GM12878 (cell line): ENCODE measurements at regions not wholly inside any gene's neighbourhood (a gene's known extent, or its start where the extent isn't known, plus 50 kb on each side); places are given as distances from the start of the nearest gene placed in this dataset.

Source experiments
- ATAC-seq: fragments of 200-7000 bp; cut with Tn5 transposase; 3 replicates; pipeline ENCODE4 v1.9.1; 2020; ENCODE audit warnings: mild to moderate bottlenecking, moderate library complexity
- BruUV-seq: library from RNA; stranded (reverse); fragments of 400-500 nt; replicated peaks from 2 replicates; lab custom pipeline; 2021; lab: Mats Ljungman, UMichigan
- CTCF ChIA-PET: fragments of 300-600 bp; sonication (Branson Sonifier 250); formaldehyde crosslinking; extraction: SDS; loops from one replicate; lab custom pipeline; 2021; ENCODE audit warnings: inconsistent platforms; lab: Yijun Ruan, JAX
- POLR2A ChIA-PET: fragments of 350-600 bp; formaldehyde crosslinking; extraction: SDS; loops from one replicate; lab custom pipeline; 2021; ENCODE audit warnings: inconsistent platforms; lab: Charles Lee
- RAD21 ChIA-PET: fragments of 300-600 bp; sonication (Branson Sonifier 250); formaldehyde crosslinking; loops from one replicate; lab custom pipeline; 2023; ENCODE audit warnings: antibody characterized with exemption; ENCODE audit not compliant: unreplicated experiment; lab: Charles Lee
- SMC1A ChIA-PET: fragments of 300-600 bp; sonication (Branson Sonifier 250); formaldehyde crosslinking; loops from one replicate; lab custom pipeline; 2023; ENCODE audit not compliant: unreplicated experiment, uncharacterized antibody; lab: Charles Lee
- DNase-seq: peaks from one replicate; pipeline ENCODE4 v3.0.0-alpha.2; 2011; ENCODE audit warnings: low read depth, low spot score
- FAIRE-seq: peaks from 3 replicates; lab custom pipeline; 2011; peaks lifted over from hg19 to GRCh38; lab: Jason Lieb, UNC
- H2AFZ ChIP-seq: 2 replicates; pipeline ENCODE4 v1.6.0; 2011; ENCODE audit warnings: low read depth, low read length, control low read depth; ENCODE audit not compliant: control insufficient read depth
- H3K27ac ChIP-seq: 2 replicates; pipeline ENCODE4 v1.5.1; 2011; ENCODE audit warnings: control low read depth; ENCODE audit not compliant: control insufficient read depth, insufficient read depth
- H3K27me3 ChIP-seq, 2 experiments: replicated peaks in 1 of 2; 2 replicates each; pipeline versions ENCODE4 v1.6.0 to v1.6.1; 2011; ENCODE audit warnings: low read length in 1 of 2; ENCODE audit not compliant: control insufficient read depth in 2 of 2, insufficient read depth in 2 of 2
- H3K36me3 ChIP-seq, 2 experiments: 2 replicates each; pipeline ENCODE4 v1.5.1; 2011; ENCODE audit warnings: low read length in 1 of 2; ENCODE audit not compliant: control insufficient read depth in 2 of 2, insufficient read depth in 2 of 2
- H3K4me1 ChIP-seq: 2 replicates; pipeline ENCODE4 v1.6.1; 2011; ENCODE audit warnings: mild to moderate bottlenecking, low read length, moderate library complexity, mixed read lengths; ENCODE audit not compliant: control insufficient read depth, insufficient read depth
- H3K4me2 ChIP-seq: 2 replicates; pipeline ENCODE4 v1.6.0; 2011; ENCODE audit warnings: control low read depth; ENCODE audit not compliant: control insufficient read depth, insufficient read depth
- H3K4me3 ChIP-seq: fragments of 200-600 bp; sonication (generic); 2 replicates; pipeline ENCODE4 v1.5.1; 2016
- H3K79me2 ChIP-seq: 2 replicates; pipeline ENCODE4 v1.6.0; 2011; ENCODE audit warnings: low read length; ENCODE audit not compliant: control insufficient read depth, insufficient read depth
- H3K9ac ChIP-seq: 2 replicates; pipeline ENCODE4 v1.8.0; 2011; ENCODE audit warnings: low read length, control low read depth, mixed read lengths; ENCODE audit not compliant: control insufficient read depth, insufficient read depth
- H3K9me3 ChIP-seq: replicated peaks from 3 replicates; pipeline ENCODE4 v1.5.1; 2011; ENCODE audit warnings: mild to moderate bottlenecking, low read length; ENCODE audit not compliant: control insufficient read depth, insufficient read depth
- H4K20me1 ChIP-seq: 2 replicates; pipeline ENCODE4 v1.6.0; 2011; ENCODE audit not compliant: control insufficient read depth, insufficient read depth
- BCL11A ChIP-seq: IDR thresholded peaks from 2 replicates; pipeline ENCODE4 v1.6.1; 2011; ENCODE audit warnings: low read depth, low read length
- BMI1 ChIP-seq: fragments of 450-650 bp; IDR thresholded peaks from 2 replicates; pipeline ENCODE4 v1.6.1; 2016; ENCODE audit warnings: mild to moderate bottlenecking, moderate library complexity, borderline replicate concordance
- E2F4 ChIP-seq: IDR thresholded peaks from 2 replicates; pipeline ENCODE4 v1.6.1; 2012; ENCODE audit warnings: low read depth, low read length, improper control_type of control experiment
- ETV6 ChIP-seq, 2 experiments: fragments of 450-650 bp in 1 of 2; IDR thresholded peaks in 1 of 2; conservative IDR thresholded peaks in 1 of 2; 2 replicates each; pipeline ENCODE4 v1.6.1; 2014; ENCODE audit warnings: antibody characterized with exemption in 1 of 2, borderline replicate concordance in 1 of 2, low read depth in 1 of 2, mild to moderate bottlenecking in 1 of 2, moderate library complexity in 1 of 2
- HDGF ChIP-seq: fragments of 450-650 bp; IDR thresholded peaks from 2 replicates; pipeline ENCODE4 v1.6.1; 2016; ENCODE audit warnings: antibody characterized with exemption
- JUNB ChIP-seq: IDR thresholded peaks from 2 replicates; pipeline ENCODE4 v1.6.1; 2016; ENCODE audit warnings: antibody characterized with exemption, mild to moderate bottlenecking
- KDM1A ChIP-seq: fragments of 200-600 bp; sonication (generic); IDR thresholded peaks from 2 replicates; pipeline ENCODE4 v1.6.1; 2016; ENCODE audit warnings: borderline replicate concordance
- NR2C1 ChIP-seq: fragments of 450-650 bp; IDR thresholded peaks from 2 replicates; pipeline ENCODE4 v1.6.1; 2017; ENCODE audit warnings: antibody characterized with exemption, mild to moderate bottlenecking, moderate library complexity
- RELA ChIP-seq: fragments of 450-650 bp; IDR thresholded peaks from 2 replicates; pipeline ENCODE4 v1.8.0; 2014; ENCODE audit warnings: borderline replicate concordance; ENCODE audit not compliant: partially characterized antibody
- ZNF592 ChIP-seq: fragments of 450-650 bp; IDR thresholded peaks from 2 replicates; pipeline ENCODE4 v1.6.1; 2017; ENCODE audit warnings: mild to moderate bottlenecking, moderate library complexity
- WGBS: methylation state at CpG from one replicate; pipeline ENCODE4 v1.1.6; 2016; ENCODE audit warnings: low lambda C conversion rate; ENCODE audit not compliant: insufficient replicate concordance, insufficient coverage; ENCODE audit errors: missing lambda C conversion rate; 5-methylcytosine and 5-hydroxymethylcytosine counted together
- in situ Hi-C: fragments of 300-500 bp; cut with MboI; formaldehyde crosslinking; loops from 9 replicates; pipeline ENCODE4 v1.14.3; 2018; ENCODE audit warnings: mixed read lengths
- intact Hi-C: fragments of 100-400 bp; cut with micrococcal nuclease; formaldehyde crosslinking; loops from one replicate; pipeline ENCODE4 v1.14.2; 2022; ENCODE audit not compliant: unreplicated experiment

- ChIA-PET SMC1A (no interaction called here), RAD21 (no interaction called here)
Measured at GRCh38 chr13:56189439-56189838, 951.3 kb upstream of the PRR20A start.

More at GRCh38 chr13:56189439-56189838, 951.3 kb upstream of the PRR20A start:
- intact Hi-C loops (no loop called here), in situ Hi-C loops (no loop called here)
- no peak overlapping the region for H2AFZ ChIP-seq
- TF ChIP-seq HDGF (no peak), KDM1A (no peak), NR2C1 (no peak), BMI1 (no peak), BCL11A (no peak), ETV6 (conservative IDR thresholded peaks at IDR 0.05 in 1 of 2, IDR thresholded peaks at IDR 0.05 in 1 of 2; ENCODE audit: borderline replicate concordance in 1 of 2, low read depth in 1 of 2) (no peak), ZNF592 (no peak), E2F4 (no peak), JUNB (no peak), RELA (no peak)
- H3K27me3 ChIP-seq: no peaks in the 10 kb centered on the region
- H3K4me1 ChIP-seq: no peaks in the 10 kb centered on the region
- H3K9me3 ChIP-seq: no peaks in the 10 kb centered on the region; the same call in 2 of the 3 replicates
- no peak overlapping the region for H3K9ac ChIP-seq
- ATAC-seq (no peak), FAIRE-seq (no peak), DNase-seq (no peak)
- no TSS peak for BruUV-seq
- no peaks in the 10 kb centered on the region for H3K79me2 ChIP-seq
- 0% methylated on average over 1 of the region's 1 CpG for WGBS
- H4K20me1 ChIP-seq: no peaks in the 10 kb centered on the region
- no peak overlapping the region for H3K27ac ChIP-seq
- POLR2A ChIA-PET: no interaction called here
- CTCF ChIA-PET: no interaction called here
- no peak overlapping the region for H3K4me3 ChIP-seq
- H3K36me3 ChIP-seq: no peaks in the 10 kb centered on the region
- no peak overlapping the region for H3K4me2 ChIP-seq
